D721Med (cell line): ENCODE measurements at regions not wholly inside any gene's neighbourhood (a gene's known extent, or its start where the extent isn't known, plus 50 kb on each side); places are given as distances from the start of the nearest gene placed in this dataset.

Experiments
- DNase-seq: peaks from one replicate; pipeline ENCODE4 v3.0.0; 2011; ENCODE audit warnings: low spot score; ENCODE audit not compliant: insufficient read length
- FAIRE-seq: peaks from 2 replicates; lab custom pipeline; 2011; peaks lifted over from hg19 to GRCh38; lab: Jason Lieb, UNC
- TF ChIP-seq, protein P1 (sequence below): IDR thresholded peaks from 2 replicates; pipeline ENCODE4 v1.5.1; 2012; ENCODE audit warnings: mild to moderate bottlenecking, control low read depth; ENCODE audit not compliant: insufficient read depth; ENCODE audit errors: missing control alignments

GRCh38 chr7:82701949-82702348, 258.4 kb upstream of the CACNA2D1 start:
- TF ChIP-seq, protein P1, sequence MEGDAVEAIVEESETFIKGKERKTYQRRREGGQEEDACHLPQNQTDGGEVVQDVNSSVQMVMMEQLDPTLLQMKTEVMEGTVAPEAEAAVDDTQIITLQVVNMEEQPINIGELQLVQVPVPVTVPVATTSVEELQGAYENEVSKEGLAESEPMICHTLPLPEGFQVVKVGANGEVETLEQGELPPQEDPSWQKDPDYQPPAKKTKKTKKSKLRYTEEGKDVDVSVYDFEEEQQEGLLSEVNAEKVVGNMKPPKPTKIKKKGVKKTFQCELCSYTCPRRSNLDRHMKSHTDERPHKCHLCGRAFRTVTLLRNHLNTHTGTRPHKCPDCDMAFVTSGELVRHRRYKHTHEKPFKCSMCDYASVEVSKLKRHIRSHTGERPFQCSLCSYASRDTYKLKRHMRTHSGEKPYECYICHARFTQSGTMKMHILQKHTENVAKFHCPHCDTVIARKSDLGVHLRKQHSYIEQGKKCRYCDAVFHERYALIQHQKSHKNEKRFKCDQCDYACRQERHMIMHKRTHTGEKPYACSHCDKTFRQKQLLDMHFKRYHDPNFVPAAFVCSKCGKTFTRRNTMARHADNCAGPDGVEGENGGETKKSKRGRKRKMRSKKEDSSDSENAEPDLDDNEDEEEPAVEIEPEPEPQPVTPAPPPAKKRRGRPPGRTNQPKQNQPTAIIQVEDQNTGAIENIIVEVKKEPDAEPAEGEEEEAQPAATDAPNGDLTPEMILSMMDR, result no peak

DNA sequence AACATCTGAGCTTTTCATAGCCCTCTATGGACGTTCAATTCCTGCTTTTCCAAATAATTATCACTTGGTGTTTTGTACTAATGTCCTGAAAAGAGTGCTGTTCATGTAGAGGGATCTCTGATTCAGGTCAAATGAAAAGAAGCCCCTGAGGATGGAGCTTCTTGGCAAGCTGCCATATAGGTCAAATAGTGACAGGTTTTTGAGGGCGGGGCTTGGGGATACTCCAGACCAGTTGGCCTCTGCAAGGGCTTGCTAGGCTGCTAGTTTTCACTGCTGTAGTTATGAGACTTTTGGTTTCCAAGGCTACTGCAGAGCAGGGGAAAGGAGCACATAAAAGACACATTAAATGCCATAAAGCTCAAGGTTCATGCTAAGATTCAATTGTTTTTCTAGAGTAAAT, 257.2 kb upstream of the CACNA2D1 start:
- TF ChIP-seq, protein P1, result no peak
- DNase-seq (no peak), FAIRE-seq (no peak)

More at GRCh38 chr7:82701949-82702348, 258.4 kb upstream of the CACNA2D1 start:
- DNase-seq, result no peak
- no peak for FAIRE-seq

DNA sequence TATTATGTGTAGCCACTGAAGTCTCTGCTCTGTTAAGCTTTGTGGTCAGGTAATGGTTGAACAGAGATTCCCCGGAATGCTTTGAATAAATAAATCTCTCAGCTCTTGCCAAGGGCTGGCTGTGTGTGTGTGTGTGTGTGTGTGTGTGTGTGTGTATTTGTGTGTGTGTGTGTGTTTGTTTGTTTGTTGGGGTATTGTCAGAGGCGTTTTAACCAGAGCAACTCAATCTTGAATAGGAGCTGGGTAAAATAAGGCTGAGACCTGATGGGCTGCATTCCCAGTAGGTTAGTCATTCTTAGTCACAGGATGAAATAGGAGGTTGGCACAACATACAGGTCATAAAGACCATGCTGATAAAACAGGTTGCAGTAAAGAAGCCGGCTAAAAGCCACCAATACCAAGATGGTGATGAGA, 256.2 kb upstream of the CACNA2D1 start:
- TF ChIP-seq, protein P1, result no peak
- FAIRE-seq (no peak), DNase-seq (no peak)

DNA sequence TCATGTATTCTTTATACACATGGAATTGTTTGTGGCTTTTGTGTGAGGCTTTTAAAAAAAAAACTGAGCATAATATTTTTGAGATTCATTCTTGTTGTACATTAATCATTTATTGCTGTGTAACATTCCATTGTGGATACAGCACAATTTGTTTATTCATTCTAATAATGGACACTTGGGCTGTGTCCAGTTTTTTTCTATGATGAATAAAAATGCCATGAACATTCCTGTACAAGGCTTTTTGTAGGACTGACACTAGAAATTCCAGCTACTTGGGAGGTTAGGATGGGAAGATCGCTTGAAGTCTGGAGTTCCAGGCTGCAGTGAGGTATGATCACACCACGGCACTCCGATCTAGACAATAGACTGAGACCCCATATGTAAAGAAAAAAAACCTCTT, 254.3 kb upstream of the CACNA2D1 start:
- DNase-seq, result no peak
- no peak for FAIRE-seq
- TF ChIP-seq, protein P1, result no peak

- FAIRE-seq (no peak), DNase-seq (no peak)
Observed at GRCh38 chr7:82696631-82697030, 253.1 kb upstream of the CACNA2D1 start.

GRCh38 chr7:82694022-82694421, 250.4 kb upstream of the CACNA2D1 start:
- DNase-seq (no peak), FAIRE-seq (no peak)
- TF ChIP-seq, protein P1, result no peak

More at GRCh38 chr7:82696631-82697030, 253.1 kb upstream of the CACNA2D1 start:
- TF ChIP-seq, protein P1, result no peak

GRCh38 chr7:82690929-82691328, 247.4 kb upstream of the CACNA2D1 start:
- DNase-seq, result no peak
- FAIRE-seq, result no peak
- TF ChIP-seq, protein P1, result no peak
